CD14-positive monocyte (primary cell): ENCODE measurements at regions not wholly inside any gene's neighbourhood (a gene's known extent, or its start where the extent isn't known, plus 50 kb on each side); places are given as distances from the start of the nearest gene placed in this dataset.

Experiments
- DNase-seq, 3 donors: peaks; one replicate each; pipeline ENCODE4 v3.0.0-alpha.2; 2011 to 2022
- H2AFZ ChIP-seq: 2 replicates; pipeline ENCODE4 v1.6.0; 2012; ENCODE audit warnings: mild to moderate bottlenecking, low read depth, low read length, inconsistent platforms; ENCODE audit not compliant: insufficient read depth, poor library complexity, severe bottlenecking
- H3K27ac ChIP-seq, 2 donors: 1 replicate in 1 of 2; 2 replicates in 1 of 2; pipeline ENCODE4 v1.5.1; 2012 to 2013; ENCODE audit warnings: low read length in 2 of 2, control low read depth in 1 of 2, inconsistent platforms in 1 of 2, low read depth in 1 of 2, mild to moderate bottlenecking in 1 of 2
- H3K27me3 ChIP-seq, 2 donors: one replicate each; pipeline versions ENCODE4 v1.6.0 to v1.6.1; 2011 to 2013; ENCODE audit warnings: low read length in 2 of 2; ENCODE audit not compliant: control insufficient read depth in 2 of 2, insufficient read depth in 2 of 2
- H3K36me3 ChIP-seq, 2 donors: replicated peaks in 1 of 2; 1 replicate in 1 of 2; 2 replicates in 1 of 2; pipeline versions ENCODE4 v1.5.1 to v1.6.1; 2012 to 2013; ENCODE audit warnings: low read length in 2 of 2, control low read depth in 1 of 2, inconsistent platforms in 1 of 2, mild to moderate bottlenecking in 1 of 2; ENCODE audit not compliant: insufficient read depth in 2 of 2, control insufficient read depth in 1 of 2
- H3K4me1 ChIP-seq, 2 donors: 1 replicate in 1 of 2; 2 replicates in 1 of 2; pipeline versions ENCODE4 v1.5.1 to v1.6.1; 2012 to 2013; ENCODE audit warnings: low read length in 2 of 2, control low read depth in 1 of 2, inconsistent platforms in 1 of 2, mild to moderate bottlenecking in 1 of 2, moderate library complexity in 1 of 2; ENCODE audit not compliant: insufficient read depth in 2 of 2, control insufficient read depth in 1 of 2
- H3K4me2 ChIP-seq: replicated peaks from 2 replicates; pipeline ENCODE3; 2012; ENCODE audit warnings: low read length, moderate library complexity, mild to moderate bottlenecking; ENCODE audit not compliant: poor library complexity, severe bottlenecking; ENCODE audit errors: extremely low read depth
- H3K4me3 ChIP-seq, 3 experiments: fragments of 200-600 bp in 1 of 3; sonication (generic) in 1 of 3; replicated peaks in 1 of 3; 1 replicate in 2 of 3; 2 replicates in 1 of 3; pipeline ENCODE4 v1.5.1; 2011 to 2013; ENCODE audit warnings: low read length in 3 of 3, mild to moderate bottlenecking in 3 of 3, control low read depth in 2 of 3, low read depth in 2 of 3, inconsistent platforms in 1 of 3, moderate library complexity in 1 of 3
- H3K79me2 ChIP-seq: 2 replicates; pipeline ENCODE4 v1.6.0; 2012; ENCODE audit warnings: mild to moderate bottlenecking, control low read depth, inconsistent platforms, low read length, moderate library complexity; ENCODE audit not compliant: insufficient read depth
- H3K9ac ChIP-seq: 2 replicates; pipeline ENCODE4 v1.6.0; 2017; ENCODE audit warnings: low read length, mild to moderate bottlenecking; ENCODE audit not compliant: insufficient read depth, poor library complexity, severe bottlenecking
- H3K9me3 ChIP-seq, 2 donors: replicated peaks in 1 of 2; 1 replicate in 1 of 2; 2 replicates in 1 of 2; pipeline versions ENCODE4 v1.5.1 to v1.6.1; 2012 to 2013; ENCODE audit warnings: low read length in 2 of 2, control low read depth in 1 of 2; ENCODE audit not compliant: control insufficient read depth in 1 of 2, insufficient read depth in 1 of 2
- H4K20me1 ChIP-seq: 2 replicates; pipeline ENCODE4 v1.6.0; 2012; ENCODE audit warnings: mild to moderate bottlenecking, low read length, control low read depth, moderate library complexity; ENCODE audit not compliant: insufficient read depth
- H3K27ac Mint-ChIP-seq, 7 donors: one replicate each; pipeline ENCODE4 v1.8.0; 2020; ENCODE audit warnings: mild to moderate bottlenecking in 7 of 7, mixed read lengths in 7 of 7, moderate library complexity in 6 of 7, inconsistent platforms in 2 of 7
- H3K27me3 Mint-ChIP-seq, 3 donors: one replicate each; pipeline ENCODE4 v1.8.0; 2021 to 2022; ENCODE audit warnings: low read depth in 3 of 3, mild to moderate bottlenecking in 3 of 3, mixed read lengths in 3 of 3, moderate library complexity in 3 of 3, inconsistent platforms in 1 of 3
- H3K36me3 Mint-ChIP-seq, 2 donors: one replicate each; pipeline ENCODE4 v1.8.0; 2020; ENCODE audit warnings: mixed read lengths in 2 of 2, inconsistent platforms in 1 of 2, mild to moderate bottlenecking in 1 of 2
- H3K4me1 Mint-ChIP-seq: one replicate; pipeline ENCODE4 v1.8.0; 2020; ENCODE audit warnings: mild to moderate bottlenecking, mixed read lengths
- H3K4me3 Mint-ChIP-seq, 2 donors: one replicate each; pipeline ENCODE4 v1.8.0; 2020; ENCODE audit warnings: mild to moderate bottlenecking in 2 of 2, mixed read lengths in 2 of 2, moderate library complexity in 1 of 2
- H3K9me3 Mint-ChIP-seq, 7 donors: one replicate each; pipeline ENCODE4 v1.8.0; 2020 to 2022; ENCODE audit warnings: mixed read lengths in 7 of 7, mild to moderate bottlenecking in 6 of 7, moderate library complexity in 6 of 7, inconsistent platforms in 2 of 7
- WGBS: methylation state at CpG from one replicate; pipeline ENCODE4 v1.1.5; 2013; ENCODE audit warnings: missing lambda C conversion rate; ENCODE audit not compliant: insufficient coverage; 5-methylcytosine and 5-hydroxymethylcytosine counted together
- intact Hi-C, 2 donors: fragments of 100-400 bp; cut with micrococcal nuclease; formaldehyde crosslinking; loops; one replicate each; pipeline versions ENCODE4 v1.15.0 to v1.15.1; 2023
- TF ChIP-seq, protein P1 (sequence below): fragments of 200-600 bp; IDR thresholded peaks from one replicate; pipeline ENCODE4 v1.8.0; 2022; ENCODE audit warnings: antibody characterized with exemption, mild to moderate bottlenecking

DNA sequence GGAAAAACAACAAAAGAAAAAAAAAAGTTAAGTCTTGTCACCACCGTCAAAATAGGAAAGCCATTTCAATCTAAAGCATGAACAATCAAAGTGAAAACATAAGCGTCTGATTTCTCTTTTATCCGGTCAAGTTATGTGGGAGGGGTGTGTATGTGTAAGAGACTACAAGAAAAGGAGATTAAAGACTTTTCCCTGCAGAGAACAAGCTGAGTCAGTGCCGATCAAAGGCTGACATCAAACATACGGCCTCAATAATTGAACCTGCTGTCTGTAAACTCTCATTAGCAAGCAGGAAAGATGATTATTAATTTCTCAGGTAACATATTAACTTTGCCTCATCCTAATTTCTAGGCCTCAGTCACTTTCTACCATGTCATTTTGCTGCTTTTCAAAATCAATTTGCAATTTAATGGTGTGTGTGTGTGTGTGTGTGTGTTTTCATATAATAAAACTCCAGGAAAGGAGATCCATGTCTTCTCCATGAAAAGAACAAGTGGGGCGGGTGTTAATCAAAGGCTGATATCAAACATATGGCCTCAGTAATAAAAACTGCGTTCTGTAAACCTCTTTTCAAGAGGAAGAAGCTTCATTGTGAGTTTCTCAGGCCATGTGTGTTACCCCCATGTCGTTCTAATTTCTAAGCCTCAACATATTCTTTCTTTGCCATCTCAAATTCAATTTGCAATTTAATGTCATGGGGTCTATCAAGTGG, 649.1 kb upstream of the SORCS1 start:
- intact Hi-C loops, result loop anchor here (10.0 kb wide), 2 partner anchors 1099 to 1109 kb away; no protein-coding TSS in a partner anchor
- TF ChIP-seq, protein P1, sequence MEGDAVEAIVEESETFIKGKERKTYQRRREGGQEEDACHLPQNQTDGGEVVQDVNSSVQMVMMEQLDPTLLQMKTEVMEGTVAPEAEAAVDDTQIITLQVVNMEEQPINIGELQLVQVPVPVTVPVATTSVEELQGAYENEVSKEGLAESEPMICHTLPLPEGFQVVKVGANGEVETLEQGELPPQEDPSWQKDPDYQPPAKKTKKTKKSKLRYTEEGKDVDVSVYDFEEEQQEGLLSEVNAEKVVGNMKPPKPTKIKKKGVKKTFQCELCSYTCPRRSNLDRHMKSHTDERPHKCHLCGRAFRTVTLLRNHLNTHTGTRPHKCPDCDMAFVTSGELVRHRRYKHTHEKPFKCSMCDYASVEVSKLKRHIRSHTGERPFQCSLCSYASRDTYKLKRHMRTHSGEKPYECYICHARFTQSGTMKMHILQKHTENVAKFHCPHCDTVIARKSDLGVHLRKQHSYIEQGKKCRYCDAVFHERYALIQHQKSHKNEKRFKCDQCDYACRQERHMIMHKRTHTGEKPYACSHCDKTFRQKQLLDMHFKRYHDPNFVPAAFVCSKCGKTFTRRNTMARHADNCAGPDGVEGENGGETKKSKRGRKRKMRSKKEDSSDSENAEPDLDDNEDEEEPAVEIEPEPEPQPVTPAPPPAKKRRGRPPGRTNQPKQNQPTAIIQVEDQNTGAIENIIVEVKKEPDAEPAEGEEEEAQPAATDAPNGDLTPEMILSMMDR, result no peak

GRCh38 chr10:107809889-107810288, 645.4 kb upstream of the SORCS1 start:
- TF ChIP-seq, protein P1, result no peak
- no peaks in the 10 kb centered on the region for H3K4me1 Mint-ChIP-seq
- H2AFZ ChIP-seq, result no peak overlapping the region
- no peaks in the 10 kb centered on the region for H3K79me2 ChIP-seq
- H3K4me2 ChIP-seq, result no peak overlapping the region
- no peaks in the 10 kb centered on the region for H3K4me1 ChIP-seq
- no peaks in the 10 kb centered on the region for H3K27me3 ChIP-seq
- peaks cover 0 to 1% (median 0%) of the 10 kb centered on the region in 7 donors for H3K9me3 Mint-ChIP-seq
- H3K4me3 ChIP-seq, result no peak overlapping the region
- no CpG with 5 or more reads among the region's 2 CpGs for WGBS
- H3K4me3 Mint-ChIP-seq, result no peak overlapping the region
- H3K9ac ChIP-seq, result no peak overlapping the region
- H3K27me3 Mint-ChIP-seq, result peaks cover 0 to 6% (median 2%) of the 10 kb centered on the region in 3 donors
- no peaks in the 10 kb centered on the region for H3K36me3 Mint-ChIP-seq
- no peak overlapping the region for H3K27ac ChIP-seq
- H4K20me1 ChIP-seq, result no peaks in the 10 kb centered on the region
- DNase-seq, result no peak
- H3K36me3 ChIP-seq, result no peaks in the 10 kb centered on the region
- H3K9me3 ChIP-seq, result no peaks in the 10 kb centered on the region
- H3K27ac Mint-ChIP-seq, result no peak overlapping the region
- intact Hi-C loops, result loop anchor here (10.0 kb wide), 2 partner anchors 1095 to 1105 kb away; no protein-coding TSS in a partner anchor

More for the DNA sequence above, 649.1 kb upstream of the SORCS1 start:
- Histone ChIP-seq H4K20me1 (no peaks in the 10 kb centered on the region), H3K27me3 (no peaks in the 10 kb centered on the region), H3K4me3 (no peak overlapping the region), H3K4me1 (no peaks in the 10 kb centered on the region), H3K9ac (no peak overlapping the region), H3K79me2 (no peaks in the 10 kb centered on the region), H3K36me3 (no peaks in the 10 kb centered on the region), H2AFZ (no peak overlapping the region), H3K9me3 (no peaks in the 10 kb centered on the region), H3K4me2 (no peak overlapping the region), H3K27ac (no peak overlapping the region)
- peaks cover 0 to 1% (median 0%) of the 10 kb centered on the region in 3 donors for H3K27me3 Mint-ChIP-seq
- no peaks in the 10 kb centered on the region for H3K4me1 Mint-ChIP-seq
- H3K9me3 Mint-ChIP-seq, result peaks cover 0 to 1% (median 0%) of the 10 kb centered on the region in 7 donors
- no peak overlapping the region for H3K4me3 Mint-ChIP-seq
- DNase-seq, result no peak
- H3K27ac Mint-ChIP-seq, result no peak overlapping the region
- no CpG with 5 or more reads among the region's 8 CpGs for WGBS
- H3K36me3 Mint-ChIP-seq, result no peaks in the 10 kb centered on the region
